SK-N-SH treated with all-trans-retinoic acid at 6 μM for 48 hours (cell line): ENCODE measurements at regions not wholly inside any gene's neighbourhood (a gene's known extent, or its start where the extent isn't known, plus 50 kb on each side); places are given as distances from the start of the nearest gene placed in this dataset.

Experiments
- ATAC-seq: fragments of 200-7000 bp; cut with Tn5 transposase; 3 replicates; pipeline ENCODE4 v1.9.1; 2020; ENCODE audit warnings: mild to moderate bottlenecking, moderate library complexity
- BACH2 ChIP-seq: fragments of 250-450 bp; sonication (Bioruptor Pico); IDR thresholded peaks from 2 replicates; pipeline ENCODE4 v1.9.0; 2021; ENCODE audit warnings: mild to moderate bottlenecking, borderline replicate concordance
- CSDC2 ChIP-seq: fragments of 250-450 bp; sonication (Bioruptor Pico); IDR thresholded peaks from 2 replicates; pipeline ENCODE4 v1.5.0; 2020; ENCODE audit warnings: mild to moderate bottlenecking, moderate library complexity
- ESRRG ChIP-seq: fragments of 250-450 bp; sonication (Bioruptor Pico); IDR thresholded peaks from 2 replicates; pipeline ENCODE4 v1.6.1; 2021; ENCODE audit warnings: mild to moderate bottlenecking
- GLIS3 ChIP-seq: fragments of 250-450 bp; sonication (Bioruptor Pico); IDR thresholded peaks from 2 replicates; pipeline ENCODE4 v1.5.0; 2020; ENCODE audit warnings: mild to moderate bottlenecking, moderate library complexity
- ISL1 ChIP-seq: fragments of 250-450 bp; sonication (Bioruptor Pico); IDR thresholded peaks from 2 replicates; pipeline ENCODE4 v2.1.2; 2022; ENCODE audit warnings: mild to moderate bottlenecking, moderate library complexity
- OSR1 ChIP-seq: fragments of 250-450 bp; sonication (Bioruptor Pico); IDR thresholded peaks from 2 replicates; pipeline ENCODE4 v1.8.0; 2022; ENCODE audit warnings: moderate library complexity, mild to moderate bottlenecking, inconsistent platforms
- PPARA ChIP-seq: fragments of 250-450 bp; sonication (Bioruptor Pico); IDR thresholded peaks from 2 replicates; pipeline ENCODE4 v1.5.0; 2020; ENCODE audit warnings: mild to moderate bottlenecking, borderline replicate concordance
- RARB ChIP-seq: fragments of 250-450 bp; sonication (Bioruptor Pico); IDR thresholded peaks from 2 replicates; pipeline ENCODE4 v1.8.0; 2021; ENCODE audit warnings: mild to moderate bottlenecking, moderate library complexity
- SNAI2 ChIP-seq: fragments of 250-450 bp; sonication (Bioruptor Pico); IDR thresholded peaks from 2 replicates; pipeline ENCODE4 v1.5.0; 2020; ENCODE audit warnings: mild to moderate bottlenecking, moderate library complexity
- TCF4 ChIP-seq: fragments of 250-450 bp; sonication (Bioruptor Pico); IDR thresholded peaks from 2 replicates; pipeline ENCODE4 v1.8.0; 2021; ENCODE audit warnings: mild to moderate bottlenecking, moderate library complexity, borderline replicate concordance
- TOX ChIP-seq: fragments of 250-450 bp; sonication (Bioruptor Pico); IDR thresholded peaks from 2 replicates; pipeline ENCODE4 v1.8.0; 2021; ENCODE audit warnings: mild to moderate bottlenecking, moderate library complexity, borderline replicate concordance
- ZC3H10 ChIP-seq: fragments of 250-450 bp; sonication (Bioruptor Pico); IDR thresholded peaks from 2 replicates; pipeline ENCODE4 v1.5.1; 2021; ENCODE audit warnings: mild to moderate bottlenecking, moderate library complexity
- ZFP3 ChIP-seq: fragments of 250-450 bp; sonication (Bioruptor Pico); IDR thresholded peaks from 2 replicates; pipeline ENCODE4 v1.5.0; 2020; ENCODE audit warnings: mild to moderate bottlenecking, moderate library complexity
- ZFP30 ChIP-seq: fragments of 450-650 bp; formaldehyde crosslinking; IDR thresholded peaks from 2 replicates; pipeline ENCODE4 v1.5.0; 2022; ENCODE audit warnings: mild to moderate bottlenecking, moderate library complexity
- ZNF565 ChIP-seq: fragments of 450-650 bp; formaldehyde crosslinking; conservative IDR thresholded peaks from 2 replicates; pipeline ENCODE4 v1.5.0; 2020; ENCODE audit warnings: low read depth, mild to moderate bottlenecking, moderate library complexity
- ZNF70 ChIP-seq: fragments of 450-650 bp; formaldehyde crosslinking; IDR thresholded peaks from 2 replicates; pipeline ENCODE4 v1.5.0; 2020; ENCODE audit warnings: mild to moderate bottlenecking, moderate library complexity
- ZNF8 ChIP-seq: fragments of 450-650 bp; formaldehyde crosslinking; IDR thresholded peaks from 2 replicates; pipeline ENCODE4 v1.5.0; 2020; ENCODE audit warnings: mild to moderate bottlenecking, moderate library complexity
- TF ChIP-seq, protein P1 (sequence below): fragments of 250-450 bp; sonication (Bioruptor Pico); IDR thresholded peaks from 2 replicates; pipeline ENCODE4 v1.5.1; 2021; ENCODE audit warnings: mild to moderate bottlenecking, moderate library complexity
- TF ChIP-seq, protein P2 (sequence below): fragments of 250-450 bp; sonication (Bioruptor Pico); IDR thresholded peaks from 2 replicates; pipeline ENCODE4 v1.8.0; 2020; ENCODE audit warnings: mild to moderate bottlenecking, moderate library complexity, borderline replicate concordance
- TF ChIP-seq, protein P3 (sequence below): fragments of 250-450 bp; sonication (Bioruptor Pico); IDR thresholded peaks from 2 replicates; pipeline ENCODE4 v1.8.0; 2021; ENCODE audit warnings: low read depth, mild to moderate bottlenecking, moderate library complexity, borderline replicate concordance
- TF ChIP-seq, protein P4 (sequence below): fragments of 250-450 bp; sonication (Bioruptor Pico); IDR thresholded peaks from 2 replicates; pipeline ENCODE4 v1.5.1; 2020; ENCODE audit warnings: low read depth, mild to moderate bottlenecking, moderate library complexity
- TF ChIP-seq, protein P5 (sequence below): fragments of 250-450 bp; sonication (Bioruptor Pico); IDR thresholded peaks from 2 replicates; pipeline ENCODE4 v1.5.0; 2020; ENCODE audit warnings: mild to moderate bottlenecking, moderate library complexity

DNA sequence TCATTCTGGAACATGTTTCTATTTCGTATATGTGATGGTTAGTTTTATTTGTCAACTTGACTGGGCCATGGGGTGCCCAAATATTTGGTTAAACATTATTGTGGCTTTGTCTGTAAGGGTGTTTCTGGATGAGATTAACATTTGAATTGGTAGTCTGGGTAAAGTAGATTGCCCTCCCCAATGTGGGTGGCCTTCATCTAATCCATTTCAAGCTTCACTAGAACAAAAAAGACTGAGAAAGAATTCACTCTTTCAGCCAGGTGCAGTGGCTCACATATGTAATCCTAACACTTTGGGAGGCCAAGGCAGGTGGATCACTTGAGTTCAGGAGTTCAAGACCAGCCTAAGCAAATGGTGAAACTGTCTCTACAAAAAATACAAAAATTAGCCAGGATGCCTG, 55.7 kb upstream of the TANC1 start (continued):
- TF ChIP-seq RARB (CRISPR knock-in tag) (no peak), TOX (CRISPR knock-in tag) (no peak), BACH2 (CRISPR knock-in tag) (no peak), PPARA (CRISPR knock-in tag) (no peak)

DNA sequence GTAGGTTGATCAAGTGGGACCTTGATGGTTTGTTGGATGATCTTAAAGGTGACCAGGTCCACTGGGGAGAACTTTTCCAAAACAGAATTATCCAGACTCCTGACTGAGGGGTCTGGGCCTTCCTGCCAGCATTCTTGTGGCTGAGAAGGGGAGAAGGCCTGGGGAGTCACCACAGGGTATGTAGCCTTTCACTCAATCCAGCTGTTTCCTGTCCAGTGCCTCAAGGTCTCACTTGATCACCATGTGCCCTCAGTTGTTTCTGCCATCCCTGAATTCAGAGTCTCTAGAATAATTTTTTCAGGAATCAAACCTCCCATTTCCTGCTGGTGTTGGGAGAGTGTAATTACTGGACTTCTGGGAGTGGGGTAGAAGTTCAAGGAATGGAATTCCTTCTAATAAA, 54.4 kb upstream of the TANC1 start:
- TF ChIP-seq SNAI2 (no peak), GLIS3 (CRISPR knock-in tag) (no peak), BACH2 (CRISPR knock-in tag) (no peak), ISL1 (no peak), ESRRG (CRISPR knock-in tag) (no peak), ZC3H10 (no peak), OSR1 (CRISPR knock-in tag) (no peak), TCF4 (no peak), ZNF8 (CRISPR knock-in tag) (no peak), PPARA (CRISPR knock-in tag) (no peak)
- TF ChIP-seq, protein P1, sequence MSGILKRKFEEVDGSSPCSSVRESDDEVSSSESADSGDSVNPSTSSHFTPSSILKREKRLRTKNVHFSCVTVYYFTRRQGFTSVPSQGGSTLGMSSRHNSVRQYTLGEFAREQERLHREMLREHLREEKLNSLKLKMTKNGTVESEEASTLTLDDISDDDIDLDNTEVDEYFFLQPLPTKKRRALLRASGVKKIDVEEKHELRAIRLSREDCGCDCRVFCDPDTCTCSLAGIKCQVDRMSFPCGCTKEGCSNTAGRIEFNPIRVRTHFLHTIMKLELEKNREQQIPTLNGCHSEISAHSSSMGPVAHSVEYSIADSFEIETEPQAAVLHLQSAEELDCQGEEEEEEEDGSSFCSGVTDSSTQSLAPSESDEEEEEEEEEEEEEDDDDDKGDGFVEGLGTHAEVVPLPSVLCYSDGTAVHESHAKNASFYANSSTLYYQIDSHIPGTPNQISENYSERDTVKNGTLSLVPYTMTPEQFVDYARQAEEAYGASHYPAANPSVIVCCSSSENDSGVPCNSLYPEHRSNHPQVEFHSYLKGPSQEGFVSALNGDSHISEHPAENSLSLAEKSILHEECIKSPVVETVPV (CRISPR knock-in tag): no peak
- TF ChIP-seq, protein P2, sequence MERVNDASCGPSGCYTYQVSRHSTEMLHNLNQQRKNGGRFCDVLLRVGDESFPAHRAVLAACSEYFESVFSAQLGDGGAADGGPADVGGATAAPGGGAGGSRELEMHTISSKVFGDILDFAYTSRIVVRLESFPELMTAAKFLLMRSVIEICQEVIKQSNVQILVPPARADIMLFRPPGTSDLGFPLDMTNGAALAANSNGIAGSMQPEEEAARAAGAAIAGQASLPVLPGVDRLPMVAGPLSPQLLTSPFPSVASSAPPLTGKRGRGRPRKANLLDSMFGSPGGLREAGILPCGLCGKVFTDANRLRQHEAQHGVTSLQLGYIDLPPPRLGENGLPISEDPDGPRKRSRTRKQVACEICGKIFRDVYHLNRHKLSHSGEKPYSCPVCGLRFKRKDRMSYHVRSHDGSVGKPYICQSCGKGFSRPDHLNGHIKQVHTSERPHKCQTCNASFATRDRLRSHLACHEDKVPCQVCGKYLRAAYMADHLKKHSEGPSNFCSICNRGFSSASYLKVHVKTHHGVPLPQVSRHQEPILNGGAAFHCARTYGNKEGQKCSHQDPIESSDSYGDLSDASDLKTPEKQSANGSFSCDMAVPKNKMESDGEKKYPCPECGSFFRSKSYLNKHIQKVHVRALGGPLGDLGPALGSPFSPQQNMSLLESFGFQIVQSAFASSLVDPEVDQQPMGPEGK (CRISPR knock-in tag): no peak
- TF ChIP-seq, protein P3, sequence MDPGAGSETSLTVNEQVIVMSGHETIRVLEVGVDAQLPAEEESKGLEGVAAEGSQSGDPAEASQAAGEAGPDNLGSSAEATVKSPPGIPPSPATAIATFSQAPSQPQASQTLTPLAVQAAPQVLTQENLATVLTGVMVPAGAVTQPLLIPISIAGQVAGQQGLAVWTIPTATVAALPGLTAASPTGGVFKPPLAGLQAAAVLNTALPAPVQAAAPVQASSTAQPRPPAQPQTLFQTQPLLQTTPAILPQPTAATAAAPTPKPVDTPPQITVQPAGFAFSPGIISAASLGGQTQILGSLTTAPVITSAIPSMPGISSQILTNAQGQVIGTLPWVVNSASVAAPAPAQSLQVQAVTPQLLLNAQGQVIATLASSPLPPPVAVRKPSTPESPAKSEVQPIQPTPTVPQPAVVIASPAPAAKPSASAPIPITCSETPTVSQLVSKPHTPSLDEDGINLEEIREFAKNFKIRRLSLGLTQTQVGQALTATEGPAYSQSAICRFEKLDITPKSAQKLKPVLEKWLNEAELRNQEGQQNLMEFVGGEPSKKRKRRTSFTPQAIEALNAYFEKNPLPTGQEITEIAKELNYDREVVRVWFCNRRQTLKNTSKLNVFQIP (CRISPR knock-in tag): no peak
- no peak for ATAC-seq

DNA sequence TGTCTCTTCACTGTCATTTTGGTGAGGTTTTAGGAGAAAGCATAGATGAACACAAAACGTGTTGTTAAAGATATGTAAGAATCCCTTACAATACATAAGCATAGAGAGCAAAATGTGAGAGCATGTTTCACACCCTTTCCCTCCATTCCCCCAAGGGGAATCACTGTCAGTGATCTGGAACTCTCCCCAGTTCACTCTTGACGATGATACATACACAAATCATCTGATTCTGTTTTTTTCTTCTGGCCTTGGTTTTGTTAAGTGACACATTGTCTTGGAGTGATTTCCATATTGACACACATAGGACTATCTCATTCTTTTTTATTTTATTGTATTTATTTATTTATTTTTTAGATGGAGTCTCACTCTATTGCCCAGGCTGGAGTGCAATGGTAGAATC, 53.7 kb upstream of the TANC1 start:
- no peak for ATAC-seq
- TF ChIP-seq ISL1: no peak
- no peak for TF ChIP-seq GLIS3 (CRISPR knock-in tag)
- no peak for TF ChIP-seq TCF4
- TF ChIP-seq ZFP30 (CRISPR knock-in tag): no peak
- TF ChIP-seq, protein P4, sequence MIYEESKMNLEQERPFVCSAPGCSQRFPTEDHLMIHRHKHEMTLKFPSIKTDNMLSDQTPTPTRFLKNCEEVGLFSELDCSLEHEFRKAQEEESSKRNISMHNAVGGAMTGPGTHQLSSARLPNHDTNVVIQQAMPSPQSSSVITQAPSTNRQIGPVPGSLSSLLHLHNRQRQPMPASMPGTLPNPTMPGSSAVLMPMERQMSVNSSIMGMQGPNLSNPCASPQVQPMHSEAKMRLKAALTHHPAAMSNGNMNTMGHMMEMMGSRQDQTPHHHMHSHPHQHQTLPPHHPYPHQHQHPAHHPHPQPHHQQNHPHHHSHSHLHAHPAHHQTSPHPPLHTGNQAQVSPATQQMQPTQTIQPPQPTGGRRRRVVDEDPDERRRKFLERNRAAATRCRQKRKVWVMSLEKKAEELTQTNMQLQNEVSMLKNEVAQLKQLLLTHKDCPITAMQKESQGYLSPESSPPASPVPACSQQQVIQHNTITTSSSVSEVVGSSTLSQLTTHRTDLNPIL (CRISPR knock-in tag): no peak
- TF ChIP-seq ZFP3 (CRISPR knock-in tag): no peak
- TF ChIP-seq, protein P1 (CRISPR knock-in tag): no peak
- TF ChIP-seq, protein P2 (CRISPR knock-in tag): no peak
- no peak for TF ChIP-seq PPARA (CRISPR knock-in tag)
- no peak for TF ChIP-seq CSDC2 (CRISPR knock-in tag)
- TF ChIP-seq OSR1 (CRISPR knock-in tag): no peak
- TF ChIP-seq ZNF8 (CRISPR knock-in tag): no peak
- TF ChIP-seq, protein P5, sequence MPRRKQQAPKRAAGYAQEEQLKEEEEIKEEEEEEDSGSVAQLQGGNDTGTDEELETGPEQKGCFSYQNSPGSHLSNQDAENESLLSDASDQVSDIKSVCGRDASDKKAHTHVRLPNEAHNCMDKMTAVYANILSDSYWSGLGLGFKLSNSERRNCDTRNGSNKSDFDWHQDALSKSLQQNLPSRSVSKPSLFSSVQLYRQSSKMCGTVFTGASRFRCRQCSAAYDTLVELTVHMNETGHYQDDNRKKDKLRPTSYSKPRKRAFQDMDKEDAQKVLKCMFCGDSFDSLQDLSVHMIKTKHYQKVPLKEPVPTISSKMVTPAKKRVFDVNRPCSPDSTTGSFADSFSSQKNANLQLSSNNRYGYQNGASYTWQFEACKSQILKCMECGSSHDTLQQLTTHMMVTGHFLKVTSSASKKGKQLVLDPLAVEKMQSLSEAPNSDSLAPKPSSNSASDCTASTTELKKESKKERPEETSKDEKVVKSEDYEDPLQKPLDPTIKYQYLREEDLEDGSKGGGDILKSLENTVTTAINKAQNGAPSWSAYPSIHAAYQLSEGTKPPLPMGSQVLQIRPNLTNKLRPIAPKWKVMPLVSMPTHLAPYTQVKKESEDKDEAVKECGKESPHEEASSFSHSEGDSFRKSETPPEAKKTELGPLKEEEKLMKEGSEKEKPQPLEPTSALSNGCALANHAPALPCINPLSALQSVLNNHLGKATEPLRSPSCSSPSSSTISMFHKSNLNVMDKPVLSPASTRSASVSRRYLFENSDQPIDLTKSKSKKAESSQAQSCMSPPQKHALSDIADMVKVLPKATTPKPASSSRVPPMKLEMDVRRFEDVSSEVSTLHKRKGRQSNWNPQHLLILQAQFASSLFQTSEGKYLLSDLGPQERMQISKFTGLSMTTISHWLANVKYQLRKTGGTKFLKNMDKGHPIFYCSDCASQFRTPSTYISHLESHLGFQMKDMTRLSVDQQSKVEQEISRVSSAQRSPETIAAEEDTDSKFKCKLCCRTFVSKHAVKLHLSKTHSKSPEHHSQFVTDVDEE (CRISPR knock-in tag): no peak
- TF ChIP-seq SNAI2: no peak
- no peak for TF ChIP-seq ZNF565 (CRISPR knock-in tag)
- TF ChIP-seq ZC3H10: no peak
- no peak for TF ChIP-seq ZNF70 (CRISPR knock-in tag)
- TF ChIP-seq RARB (CRISPR knock-in tag): no peak
- TF ChIP-seq, protein P3 (CRISPR knock-in tag): no peak
